ENCODE measurements at regions not wholly inside any gene's neighbourhood (a gene's known extent, or its start where the extent isn't known, plus 50 kb on each side); places are given as distances from the start of the nearest gene placed in this dataset.
"Not testable (repeated sequence)": the region's sequence is repeated elsewhere in the genome, so short reads cannot be mapped to it uniquely, and the experiment has no call there.

DNA sequence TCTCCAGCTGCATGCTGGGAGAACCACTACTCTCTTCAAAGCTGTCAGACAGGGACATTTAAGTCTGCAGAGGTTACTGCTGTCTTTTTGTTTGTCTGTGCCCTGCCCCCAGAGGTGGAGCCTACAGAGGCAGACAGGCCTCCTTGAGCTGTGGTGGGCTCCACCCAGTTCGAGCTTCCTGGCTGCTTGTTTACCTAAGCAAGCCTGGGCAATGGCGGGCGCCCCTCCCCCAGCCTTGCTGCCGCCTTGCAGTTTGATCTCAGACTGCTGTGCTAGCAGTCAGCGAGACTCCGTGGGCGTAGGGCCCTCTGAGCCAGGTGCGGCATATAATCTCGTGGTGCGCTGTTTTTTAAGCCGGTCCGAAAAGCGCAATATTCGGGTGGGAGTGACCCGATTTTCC, 215.0 kb downstream of the STIM2 start:
- not testable (repeated sequence) for DNase-seq (ENCODE audit: low read depth); H3K27me3 Mint-ChIP-seq (ENCODE audit: low read depth, unreplicated experiment); H3K4me3 Mint-ChIP-seq (ENCODE audit: unreplicated experiment); FAIRE-seq; H3K36me3 ChIP-seq (ENCODE audit: insufficient read depth, low read length); H3K27ac ChIP-seq (ENCODE audit: low read depth, low read length); H4K20me1 ChIP-seq (ENCODE audit: insufficient read depth, low read length); H3K4me1 ChIP-seq (ENCODE audit: insufficient read depth, low read length); H3K36me3 Mint-ChIP-seq (ENCODE audit: low read depth, unreplicated experiment); H3K4me1 Mint-ChIP-seq (ENCODE audit: low read depth, unreplicated experiment); H3K27me3 ChIP-seq (ENCODE audit: insufficient read depth, low read length); H3K4me3 ChIP-seq (ENCODE audit: insufficient read depth, low read depth, low read length); H3K4me2 ChIP-seq (ENCODE audit: low read length); H3K9me3 ChIP-seq (ENCODE audit: insufficient read depth, low read depth, low read length); H2AFZ ChIP-seq (ENCODE audit: low read depth, low read length); H3K9me3 Mint-ChIP-seq (ENCODE audit: unreplicated experiment); H3K27ac Mint-ChIP-seq (ENCODE audit: unreplicated experiment); H3K9ac ChIP-seq (ENCODE audit: low read length); H3K79me2 ChIP-seq (ENCODE audit: insufficient read depth, low read length)

DNA sequence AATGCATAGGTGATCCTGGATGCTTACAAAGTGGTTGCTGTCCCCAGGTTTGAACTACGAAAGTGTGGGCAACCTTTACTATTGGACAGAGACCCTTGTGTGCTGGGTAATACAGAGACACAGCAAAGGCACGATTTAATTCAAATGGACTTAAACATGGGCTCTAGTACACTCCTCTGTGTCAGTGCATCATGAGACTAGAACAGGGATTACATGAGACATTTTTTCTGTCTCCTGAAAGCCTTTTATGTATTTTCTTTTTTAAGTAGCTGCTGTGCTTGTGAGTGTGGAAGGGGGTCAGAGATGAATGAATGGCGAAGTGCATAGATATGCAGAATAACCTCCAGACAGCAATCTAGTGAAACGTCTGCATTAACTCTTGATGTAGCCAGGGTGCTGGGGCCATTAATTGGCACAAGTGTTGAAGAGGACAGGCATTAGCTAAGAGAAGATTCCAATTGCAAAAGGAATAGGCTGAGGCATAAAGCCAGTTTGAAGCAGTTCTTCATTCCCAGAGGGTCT, 218.4 kb downstream of the STIM2 start:
- Mint-ChIP-seq H3K4me1 (ENCODE audit: low read depth, unreplicated experiment) (peaks cover 4% of the 10 kb centered on the region), H3K27me3 (ENCODE audit: low read depth, unreplicated experiment) (peaks cover 8% of the 10 kb centered on the region), H3K36me3 (ENCODE audit: low read depth, unreplicated experiment) (no peaks in the 10 kb centered on the region), H3K27ac (ENCODE audit: unreplicated experiment) (no peak overlapping the region), H3K9me3 (ENCODE audit: unreplicated experiment) (no peaks in the 10 kb centered on the region), H3K4me3 (ENCODE audit: unreplicated experiment) (no peak overlapping the region)
- Histone ChIP-seq H3K27me3 (ENCODE audit: insufficient read depth, low read length) (peaks cover 20% of the 10 kb centered on the region), H4K20me1 (ENCODE audit: insufficient read depth, low read length) (no peaks in the 10 kb centered on the region), H3K36me3 (ENCODE audit: insufficient read depth, low read length) (no peaks in the 10 kb centered on the region), H3K9ac (ENCODE audit: low read length) (no peak overlapping the region), H3K27ac (ENCODE audit: low read depth, low read length) (no peak overlapping the region), H3K4me3 (ENCODE audit: insufficient read depth, low read depth, low read length) (no peak overlapping the region), H3K4me1 (ENCODE audit: insufficient read depth, low read length) (no peaks in the 10 kb centered on the region), H3K9me3 (ENCODE audit: insufficient read depth, low read depth, low read length) (no peaks in the 10 kb centered on the region), H2AFZ (ENCODE audit: low read depth, low read length) (no peak overlapping the region), H3K79me2 (ENCODE audit: insufficient read depth, low read length) (no peaks in the 10 kb centered on the region), H3K4me2 (ENCODE audit: low read length) (no peak overlapping the region)
- DNase-seq (ENCODE audit: low read depth) = no peak
- no peak for TF ChIP-seq EZH2 (IDR thresholded peaks at IDR 0.05; ENCODE audit: insufficient read depth, low read length)
- TF ChIP-seq, protein P1, sequence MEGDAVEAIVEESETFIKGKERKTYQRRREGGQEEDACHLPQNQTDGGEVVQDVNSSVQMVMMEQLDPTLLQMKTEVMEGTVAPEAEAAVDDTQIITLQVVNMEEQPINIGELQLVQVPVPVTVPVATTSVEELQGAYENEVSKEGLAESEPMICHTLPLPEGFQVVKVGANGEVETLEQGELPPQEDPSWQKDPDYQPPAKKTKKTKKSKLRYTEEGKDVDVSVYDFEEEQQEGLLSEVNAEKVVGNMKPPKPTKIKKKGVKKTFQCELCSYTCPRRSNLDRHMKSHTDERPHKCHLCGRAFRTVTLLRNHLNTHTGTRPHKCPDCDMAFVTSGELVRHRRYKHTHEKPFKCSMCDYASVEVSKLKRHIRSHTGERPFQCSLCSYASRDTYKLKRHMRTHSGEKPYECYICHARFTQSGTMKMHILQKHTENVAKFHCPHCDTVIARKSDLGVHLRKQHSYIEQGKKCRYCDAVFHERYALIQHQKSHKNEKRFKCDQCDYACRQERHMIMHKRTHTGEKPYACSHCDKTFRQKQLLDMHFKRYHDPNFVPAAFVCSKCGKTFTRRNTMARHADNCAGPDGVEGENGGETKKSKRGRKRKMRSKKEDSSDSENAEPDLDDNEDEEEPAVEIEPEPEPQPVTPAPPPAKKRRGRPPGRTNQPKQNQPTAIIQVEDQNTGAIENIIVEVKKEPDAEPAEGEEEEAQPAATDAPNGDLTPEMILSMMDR (IDR thresholded peaks at IDR 0.05; ENCODE audit: insufficient read depth, low read depth, low read length) = no peak
- no peak for FAIRE-seq

DNA sequence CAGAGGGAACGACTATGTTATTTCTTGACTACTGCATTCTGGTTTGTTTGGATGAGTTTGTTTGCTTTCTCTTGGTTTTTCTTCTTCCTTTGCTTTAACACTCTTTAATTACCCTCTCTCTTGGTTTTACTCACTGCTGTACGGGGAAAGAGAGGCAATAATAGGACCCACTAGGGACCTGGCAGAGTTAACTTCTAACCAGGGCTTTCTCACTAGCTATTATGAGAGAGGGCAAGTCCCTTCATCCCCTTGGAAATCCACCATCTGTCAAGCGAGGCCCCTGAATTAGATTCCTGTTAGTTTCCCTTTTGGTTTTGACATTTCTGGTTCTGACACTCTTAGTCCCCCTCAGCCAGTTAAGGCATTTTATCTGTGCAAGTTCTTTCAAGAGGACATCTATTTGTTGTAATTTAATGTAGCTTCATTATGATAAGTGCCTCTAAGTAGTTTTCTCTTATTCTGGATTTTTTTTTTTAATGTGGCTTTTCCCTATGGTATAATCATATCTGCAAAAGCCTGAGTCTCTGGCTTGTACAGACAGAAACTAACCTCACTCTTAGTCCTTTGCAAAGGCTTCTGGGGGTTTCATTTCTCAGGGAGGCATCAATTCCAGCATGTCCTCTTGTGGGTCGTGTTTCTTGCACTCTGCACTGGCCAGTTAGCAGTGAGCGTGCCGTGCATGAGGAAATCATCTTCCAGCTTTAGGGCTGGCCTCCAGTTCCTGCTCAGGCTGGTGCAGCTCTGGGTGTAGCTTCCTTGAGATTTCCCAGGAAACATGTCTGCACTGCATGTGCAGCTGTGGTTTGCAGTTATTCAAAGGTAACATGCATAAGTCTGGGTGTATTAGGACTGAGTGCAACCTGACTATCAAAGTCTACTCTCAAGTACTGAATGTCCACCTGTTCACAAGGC, 221.3 kb downstream of the STIM2 start:
- no peak overlapping the region for H3K27ac Mint-ChIP-seq (ENCODE audit: unreplicated experiment)
- H3K4me1 Mint-ChIP-seq (ENCODE audit: low read depth, unreplicated experiment) = peaks cover 10% of the 10 kb centered on the region
- H3K4me2 ChIP-seq (ENCODE audit: low read length) = no peak overlapping the region
- H3K36me3 Mint-ChIP-seq (ENCODE audit: low read depth, unreplicated experiment) = no peaks in the 10 kb centered on the region
- no peak overlapping the region for H3K9ac ChIP-seq (ENCODE audit: low read length)
- no peaks in the 10 kb centered on the region for H3K9me3 ChIP-seq (ENCODE audit: insufficient read depth, low read depth, low read length)
- no peak for DNase-seq (ENCODE audit: low read depth)
- no peak overlapping the region for H3K4me3 Mint-ChIP-seq (ENCODE audit: unreplicated experiment)
- H3K36me3 ChIP-seq (ENCODE audit: insufficient read depth, low read length) = no peaks in the 10 kb centered on the region
- no peaks in the 10 kb centered on the region for H4K20me1 ChIP-seq (ENCODE audit: insufficient read depth, low read length)
- H3K4me3 ChIP-seq (ENCODE audit: insufficient read depth, low read depth, low read length) = no peak overlapping the region
- H3K9me3 Mint-ChIP-seq (ENCODE audit: unreplicated experiment) = no peaks in the 10 kb centered on the region
- H3K4me1 ChIP-seq (ENCODE audit: insufficient read depth, low read length) = peaks cover 6% of the 10 kb centered on the region
- no peaks in the 10 kb centered on the region for H3K79me2 ChIP-seq (ENCODE audit: insufficient read depth, low read length)
- H3K27me3 Mint-ChIP-seq (ENCODE audit: low read depth, unreplicated experiment) = peaks cover 8% of the 10 kb centered on the region
- no peak overlapping the region for H2AFZ ChIP-seq (ENCODE audit: low read depth, low read length)
- TF ChIP-seq, protein P1 (IDR thresholded peaks at IDR 0.05; ENCODE audit: insufficient read depth, low read depth, low read length) = no peak
- no peak for TF ChIP-seq EZH2 (IDR thresholded peaks at IDR 0.05; ENCODE audit: insufficient read depth, low read length)
- no peak overlapping the region for H3K27ac ChIP-seq (ENCODE audit: low read depth, low read length)
- peaks cover 39% of the 10 kb centered on the region for H3K27me3 ChIP-seq (ENCODE audit: insufficient read depth, low read length)
- FAIRE-seq = no peak

Data from astrocyte (in vitro differentiated cells and primary cell).